Stimulated activated CD8-positive, alpha-beta memory T cell treated with anti-CD3 and anti-CD28 coated beads, Interleukin-12 subunit alpha, Interleukin-12 subunit beta, amount 100 ng/mL, for 4 hours (primary cell): ENCODE measurements at regions not wholly inside any gene's neighbourhood (a gene's known extent, or its start where the extent isn't known, plus 50 kb on each side); places are given as distances from the start of the nearest gene placed in this dataset.

Experiments used
- DNase-seq: peaks from one replicate; pipeline ENCODE4 v3.0.0-alpha.2; 2020; ENCODE audit warnings: low read depth

- DNase-seq: no peak
These were observed 799.4 kb upstream of the TENM4 start for GRCh38 chr11:80240245-80240644.

- no peak for DNase-seq
These were observed 798.4 kb upstream of the TENM4 start for GRCh38 chr11:80239217-80239616.

GRCh38 chr11:80227915-80228314 lies 787.1 kb upstream of the TENM4 start:
- DNase-seq: no peak

- DNase-seq: no peak
These were observed 773.6 kb upstream of the TENM4 start for GRCh38 chr11:80214413-80214812.

- DNase-seq: no peak
These were observed 770.8 kb upstream of the TENM4 start for GRCh38 chr11:80211673-80212072.

GRCh38 chr11:80204021-80204420 lies 763.2 kb upstream of the TENM4 start:
- DNase-seq: no peak

- DNase-seq: no peak
These were observed 756.2 kb upstream of the TENM4 start for GRCh38 chr11:80196932-80197554.

- no peak for DNase-seq
These were observed 755.2 kb upstream of the TENM4 start for GRCh38 chr11:80196041-80196440.

GRCh38 chr11:80194625-80195024 lies 753.8 kb upstream of the TENM4 start:
- DNase-seq: no peak

GRCh38 chr11:80194016-80194415 lies 753.2 kb upstream of the TENM4 start:
- no peak for DNase-seq

- no peak for DNase-seq
These were observed 747.3 kb upstream of the TENM4 start for GRCh38 chr11:80188076-80188627.

GRCh38 chr11:80186692-80187091 lies 745.9 kb upstream of the TENM4 start:
- DNase-seq: no peak

GRCh38 chr11:80182901-80183300 lies 742.1 kb upstream of the TENM4 start:
- no peak for DNase-seq

GRCh38 chr11:80173371-80174136 lies 732.7 kb upstream of the TENM4 start:
- no peak for DNase-seq

GRCh38 chr11:80168796-80169195 lies 728.0 kb upstream of the TENM4 start:
- DNase-seq: no peak

GRCh38 chr11:80167766-80168165 lies 726.9 kb upstream of the TENM4 start:
- DNase-seq: no peak

GRCh38 chr11:80165744-80166143 lies 724.9 kb upstream of the TENM4 start:
- no peak for DNase-seq

- no peak for DNase-seq
These were observed 722.6 kb upstream of the TENM4 start for GRCh38 chr11:80163441-80163840.

- DNase-seq: no peak
These were observed 722.2 kb upstream of the TENM4 start for GRCh38 chr11:80163011-80163410.

- DNase-seq: no peak
These were observed 721.6 kb upstream of the TENM4 start for GRCh38 chr11:80162387-80162786.

GRCh38 chr11:80157447-80157846 lies 716.6 kb upstream of the TENM4 start:
- no peak for DNase-seq

- DNase-seq: no peak
These were observed 715.2 kb upstream of the TENM4 start for GRCh38 chr11:80156062-80156461.

GRCh38 chr11:80155412-80156017 lies 714.7 kb upstream of the TENM4 start:
- DNase-seq: no peak
